GM06990 (cell line): ENCODE measurements at regions not wholly inside any gene's neighbourhood (a gene's known extent, or its start where the extent isn't known, plus 50 kb on each side); places are given as distances from the start of the nearest gene placed in this dataset.

Experiments used
- DNase-seq: peaks from one replicate; pipeline ENCODE4 v3.0.0-alpha.2; 2011; ENCODE audit not compliant: insufficient read length; ENCODE audit errors: extremely low read depth
- H3K27me3 ChIP-seq: replicated peaks from 2 replicates; pipeline ENCODE4 v1.6.0; 2011; ENCODE audit warnings: low read length; ENCODE audit not compliant: control insufficient read depth, insufficient read depth
- H3K36me3 ChIP-seq: 2 replicates; pipeline ENCODE4 v1.5.1; 2011; ENCODE audit warnings: low read length; ENCODE audit not compliant: control insufficient read depth, insufficient read depth
- H3K4me3 ChIP-seq: replicated peaks from 2 replicates; pipeline ENCODE4 v1.5.1; 2011; ENCODE audit warnings: low read depth, mild to moderate bottlenecking, control low read depth, low read length
- TF ChIP-seq, protein P1 (sequence below): IDR thresholded peaks from 2 replicates; pipeline ENCODE4 v1.5.1; 2011; ENCODE audit warnings: low read length, control low read depth, mild to moderate bottlenecking, inconsistent platforms; ENCODE audit not compliant: insufficient read depth, poor library complexity, severe bottlenecking

DNA sequence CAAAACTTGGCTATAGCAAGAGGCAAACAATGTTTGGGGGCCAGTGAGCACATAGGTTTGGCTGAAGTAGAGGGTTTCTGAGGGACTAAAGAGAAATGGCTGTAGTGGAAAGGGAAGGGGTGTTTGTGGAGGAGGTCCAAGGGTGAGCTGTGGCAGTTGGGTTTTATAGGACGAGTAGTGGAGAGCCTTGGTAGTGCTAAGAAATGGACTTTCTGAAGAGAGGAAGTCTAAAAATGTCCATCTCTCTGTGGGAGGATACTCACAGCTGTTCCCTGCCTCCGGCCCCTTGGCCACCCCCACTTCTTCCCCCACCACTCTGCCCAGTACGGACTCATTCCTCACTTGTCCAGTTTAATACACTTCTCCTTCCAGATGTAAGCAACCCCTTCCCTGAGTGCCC lies 64.3 kb downstream of the ZNF22 start:
- Histone ChIP-seq H3K36me3 (no peaks in the 10 kb centered on the region), H3K27me3 (no peaks in the 10 kb centered on the region), H3K4me3 (no peak overlapping the region)
- DNase-seq: no peak
- TF ChIP-seq, protein P1, sequence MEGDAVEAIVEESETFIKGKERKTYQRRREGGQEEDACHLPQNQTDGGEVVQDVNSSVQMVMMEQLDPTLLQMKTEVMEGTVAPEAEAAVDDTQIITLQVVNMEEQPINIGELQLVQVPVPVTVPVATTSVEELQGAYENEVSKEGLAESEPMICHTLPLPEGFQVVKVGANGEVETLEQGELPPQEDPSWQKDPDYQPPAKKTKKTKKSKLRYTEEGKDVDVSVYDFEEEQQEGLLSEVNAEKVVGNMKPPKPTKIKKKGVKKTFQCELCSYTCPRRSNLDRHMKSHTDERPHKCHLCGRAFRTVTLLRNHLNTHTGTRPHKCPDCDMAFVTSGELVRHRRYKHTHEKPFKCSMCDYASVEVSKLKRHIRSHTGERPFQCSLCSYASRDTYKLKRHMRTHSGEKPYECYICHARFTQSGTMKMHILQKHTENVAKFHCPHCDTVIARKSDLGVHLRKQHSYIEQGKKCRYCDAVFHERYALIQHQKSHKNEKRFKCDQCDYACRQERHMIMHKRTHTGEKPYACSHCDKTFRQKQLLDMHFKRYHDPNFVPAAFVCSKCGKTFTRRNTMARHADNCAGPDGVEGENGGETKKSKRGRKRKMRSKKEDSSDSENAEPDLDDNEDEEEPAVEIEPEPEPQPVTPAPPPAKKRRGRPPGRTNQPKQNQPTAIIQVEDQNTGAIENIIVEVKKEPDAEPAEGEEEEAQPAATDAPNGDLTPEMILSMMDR: no peak

DNA sequence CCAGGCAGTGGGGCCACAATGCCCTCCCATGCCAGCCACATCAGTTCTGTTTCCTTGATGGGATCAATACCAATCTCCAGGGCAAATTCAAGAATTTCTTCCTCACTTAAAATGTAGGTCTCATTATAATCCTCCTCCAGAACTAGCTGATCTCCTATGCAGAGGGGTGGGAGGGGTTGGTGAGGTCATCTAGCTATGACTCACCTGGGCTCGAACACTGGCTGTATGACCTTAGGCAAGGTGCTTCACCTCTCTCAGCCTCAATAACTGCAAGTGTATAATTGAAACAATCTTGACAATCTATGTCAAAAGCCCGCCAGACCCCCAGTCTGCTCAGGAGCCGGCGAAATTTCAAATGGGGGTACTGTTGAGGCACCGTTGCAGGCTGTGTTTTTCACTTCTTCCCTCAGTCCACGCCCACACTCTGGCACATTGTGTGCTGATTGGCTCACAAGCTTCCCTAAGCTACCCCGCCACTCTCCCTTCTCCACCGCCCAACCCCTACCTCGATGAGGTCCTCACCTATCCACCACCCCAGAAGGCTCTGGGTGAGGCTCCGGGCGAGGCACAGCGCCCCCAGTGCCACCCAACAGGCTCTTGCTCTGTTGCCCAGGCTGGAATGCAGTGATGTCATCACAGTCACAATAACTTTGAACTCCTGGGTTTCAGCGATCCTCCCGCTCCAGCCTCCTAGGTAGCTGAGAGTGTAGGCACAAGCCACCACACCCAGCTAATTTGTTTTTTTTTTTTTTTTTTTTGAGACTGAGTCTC lies 70.5 kb downstream of the ZNF22 start:
- Histone ChIP-seq H3K4me3 (no peak overlapping the region), H3K36me3 (no peaks in the 10 kb centered on the region), H3K27me3 (no peaks in the 10 kb centered on the region; the same call in 1 of the 2 replicates)
- DNase-seq: no peak
- TF ChIP-seq, protein P1: no peak

DNA sequence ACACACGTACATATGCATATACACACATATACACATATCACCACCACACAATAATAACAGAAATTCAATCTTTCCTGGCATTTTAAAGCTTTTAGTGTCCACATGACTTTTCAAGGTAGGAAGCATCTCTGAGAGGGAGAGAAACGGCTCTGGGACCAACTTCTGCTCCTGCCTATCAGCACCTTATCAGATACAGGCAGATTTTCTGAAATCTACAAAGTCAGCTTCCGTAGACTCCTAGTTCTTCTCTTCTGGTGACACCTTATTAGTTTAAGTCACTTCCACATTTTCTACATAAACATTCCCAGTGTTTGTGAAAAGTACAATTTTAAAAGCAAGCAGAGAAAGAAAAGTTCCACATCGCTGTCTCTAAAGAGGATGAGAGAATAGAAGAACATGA lies 74.5 kb downstream of the ZNF22 start:
- no peaks in the 10 kb centered on the region for H3K36me3 ChIP-seq
- no peak overlapping the region for H3K4me3 ChIP-seq
- DNase-seq: no peak
- TF ChIP-seq, protein P1: no peak
- no peaks in the 10 kb centered on the region; the same call in 1 of the 2 replicates for H3K27me3 ChIP-seq

DNA sequence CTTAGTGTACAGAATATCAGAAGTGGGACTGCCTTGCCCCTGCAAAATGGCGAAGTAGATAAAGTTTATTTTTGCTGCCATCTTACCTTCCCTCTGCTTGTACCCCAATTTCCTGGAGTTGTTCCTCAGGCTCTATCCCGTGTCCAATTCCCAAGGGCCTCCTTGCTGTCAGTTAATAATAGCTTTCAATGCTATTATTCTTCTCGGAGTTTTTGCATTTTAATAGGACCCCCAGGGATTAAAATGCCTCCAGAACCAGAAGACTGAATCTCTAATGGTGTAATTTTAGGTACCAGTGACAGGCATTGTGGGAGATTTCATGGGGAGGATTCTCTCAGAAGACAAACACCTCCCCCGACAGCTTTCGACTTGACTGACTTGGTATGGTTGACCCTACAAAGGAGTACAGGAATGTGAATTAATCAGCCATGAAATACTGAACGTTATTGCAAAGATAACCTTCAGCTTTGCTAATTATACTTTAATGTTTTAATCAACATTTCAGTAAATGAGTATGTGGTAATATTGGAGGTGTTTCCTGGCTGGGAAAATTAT lies 75.2 kb downstream of the ZNF22 start:
- TF ChIP-seq, protein P1: no peak
- no peaks in the 10 kb centered on the region; the same call in 1 of the 2 replicates for H3K27me3 ChIP-seq
- no peaks in the 10 kb centered on the region for H3K36me3 ChIP-seq
- H3K4me3 ChIP-seq: no peak overlapping the region
- DNase-seq: no peak

DNA sequence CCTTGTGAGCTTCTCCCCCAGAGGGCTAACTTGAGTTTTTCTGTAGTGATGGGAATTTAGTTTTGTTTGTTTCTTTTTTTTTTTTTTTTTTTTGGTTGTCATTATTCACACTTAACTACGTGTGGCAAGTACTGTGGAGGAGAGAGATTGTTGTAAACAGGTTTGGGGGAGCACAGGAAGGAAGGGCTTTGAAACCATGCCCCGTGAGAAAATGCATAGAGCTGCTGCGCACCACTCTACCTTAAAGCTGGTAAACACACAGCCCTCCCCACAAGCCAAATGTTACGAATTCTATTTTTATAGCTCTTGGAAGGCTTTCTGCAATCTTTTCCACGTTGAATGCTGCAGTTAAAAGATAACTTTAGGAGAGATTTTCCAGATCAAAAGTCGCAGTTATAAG lies 76.2 kb downstream of the ZNF22 start:
- TF ChIP-seq, protein P1: no peak
- H3K4me3 ChIP-seq: no peak overlapping the region
- no peaks in the 10 kb centered on the region; the same call in 1 of the 2 replicates for H3K27me3 ChIP-seq
- H3K36me3 ChIP-seq: no peaks in the 10 kb centered on the region
- DNase-seq: no peak

DNA sequence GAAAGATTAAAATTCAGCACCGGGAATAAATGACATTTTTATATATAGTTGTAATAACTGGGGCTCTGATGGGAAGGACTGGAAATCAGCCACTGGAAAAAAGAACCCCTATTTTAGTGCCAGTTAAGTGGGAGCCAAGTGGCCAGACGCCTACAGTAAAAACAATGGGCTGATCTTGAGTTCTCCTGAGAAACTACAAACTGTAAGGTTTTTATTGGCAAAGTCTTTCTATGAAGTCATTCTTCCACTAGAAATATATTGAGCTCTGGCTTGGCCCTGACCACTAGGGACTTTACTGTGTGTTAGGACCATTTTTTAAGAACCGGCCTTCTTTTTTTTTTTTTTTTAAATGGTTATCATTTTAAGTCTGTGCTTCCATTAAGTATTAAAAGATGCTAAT lies 79.6 kb downstream of the ZNF22 start:
- TF ChIP-seq, protein P1: no peak
- DNase-seq: no peak
- Histone ChIP-seq H3K27me3 (no peaks in the 10 kb centered on the region; the same call in 1 of the 2 replicates), H3K36me3 (no peaks in the 10 kb centered on the region), H3K4me3 (no peak overlapping the region)
